K562 (cell line): ENCODE measurements at regions not wholly inside any gene's neighbourhood (a gene's known extent, or its start where the extent isn't known, plus 50 kb on each side); places are given as distances from the start of the nearest gene placed in this dataset.

ENCODE experiments used
- ATAC-seq: fragments of 200-7000 bp; cut with Tn5 transposase; 3 replicates; pipeline ENCODE4 v1.9.1; 2020; ENCODE audit warnings: moderate library complexity
- BruUV-seq: library from RNA; stranded (reverse); fragments of 400-500 nt; replicated peaks from 2 replicates; lab custom pipeline; 2021; lab: Mats Ljungman, UMichigan
- CTCF ChIA-PET: fragments of 300-600 bp; formaldehyde crosslinking; extraction: SDS; loops from one replicate; lab custom pipeline; 2021; ENCODE audit warnings: low intra/inter-chr PET ratio; lab: Yijun Ruan, JAX
- POLR2A ChIA-PET: fragments of 300-600, 350-650 bp; sonication (Branson Sonifier 250); formaldehyde crosslinking; extraction: SDS; loops from one replicate; lab custom pipeline; 2021; ENCODE audit warnings: antibody characterized with exemption, inconsistent platforms; lab: Yijun Ruan, JAX
- DNase-seq, 4 experiments: peaks; one replicate each; pipeline versions ENCODE4 v3.0.0 to v3.0.0-alpha.2; 2011 to 2018; ENCODE audit warnings: low spot score in 3 of 4, mixed read lengths in 3 of 4; ENCODE audit errors: extremely low read depth in 1 of 4
- FAIRE-seq: peaks from 2 replicates; lab custom pipeline; 2011; peaks lifted over from hg19 to GRCh38; lab: Jason Lieb, UNC
- H2AFZ ChIP-seq: 2 replicates; pipeline ENCODE4 v1.6.0; 2011; ENCODE audit warnings: low read depth, low read length, control low read depth, inconsistent platforms
- H3K27ac ChIP-seq: fragments of 200-600 bp; 3 replicates; pipeline ENCODE4 v1.8.0; 2011; ENCODE audit warnings: low read depth, mild to moderate bottlenecking, control low read depth, inconsistent platforms, low read length, moderate library complexity, mixed read lengths; ENCODE audit errors: extremely low read depth
- H3K27me3 ChIP-seq, 2 experiments: fragments of 300-600 bp in 1 of 2; 2 replicates in 1 of 2; 3 replicates in 1 of 2; pipeline versions ENCODE4 v1.6.0 to v1.8.0; 2011; ENCODE audit warnings: inconsistent platforms in 2 of 2, low read length in 2 of 2, mild to moderate bottlenecking in 1 of 2, mixed read lengths in 1 of 2, moderate library complexity in 1 of 2; ENCODE audit not compliant: control insufficient read depth in 2 of 2, insufficient read depth in 2 of 2
- H3K36me3 ChIP-seq: fragments of 300-600 bp; 3 replicates; pipeline ENCODE4 v1.8.0; 2011; ENCODE audit warnings: mild to moderate bottlenecking, low read length, inconsistent platforms; ENCODE audit not compliant: control insufficient read depth, insufficient read depth
- H3K4me1 ChIP-seq, 2 experiments: fragments of 200-600 bp in 1 of 2; replicated peaks in 1 of 2; 2 replicates in 1 of 2; 3 replicates in 1 of 2; pipeline versions ENCODE4 v1.5.1 to v1.8.0; 2011; ENCODE audit warnings: inconsistent platforms in 2 of 2, low read length in 2 of 2, mild to moderate bottlenecking in 1 of 2, mixed read lengths in 1 of 2, moderate library complexity in 1 of 2; ENCODE audit not compliant: control insufficient read depth in 2 of 2, insufficient read depth in 2 of 2
- H3K4me2 ChIP-seq: 2 replicates; pipeline ENCODE4 v1.6.1; 2011; ENCODE audit warnings: low read length, control low read depth, inconsistent platforms, mixed read lengths; ENCODE audit not compliant: insufficient read depth
- H3K4me3 ChIP-seq: fragments of 200-600 bp; sonication (generic), shearing (Covaris generic); 2 replicates; pipeline ENCODE4 v1.5.1; 2016; ENCODE audit warnings: control low read depth, inconsistent platforms
- H3K79me2 ChIP-seq: fragments of 200-600 bp; 3 replicates; pipeline ENCODE4 v1.8.0; 2011; ENCODE audit warnings: low read length, inconsistent platforms; ENCODE audit not compliant: control insufficient read depth, insufficient read depth
- H3K9ac ChIP-seq, 2 experiments: 2 replicates each; pipeline versions ENCODE4 v1.6.0 to v1.6.1; 2011; ENCODE audit warnings: low read depth in 2 of 2, low read length in 2 of 2, control low read depth in 1 of 2, inconsistent platforms in 1 of 2, mild to moderate bottlenecking in 1 of 2, mixed read lengths in 1 of 2; ENCODE audit not compliant: insufficient read depth in 1 of 2
- H3K9me1 ChIP-seq: one replicate; pipeline ENCODE4 v1.6.0; 2011; ENCODE audit warnings: inconsistent platforms, mild to moderate bottlenecking, low read length, moderate library complexity; ENCODE audit not compliant: control insufficient read depth, insufficient read depth
- H3K9me3 ChIP-seq: replicated peaks from 2 replicates; pipeline ENCODE4 v1.5.1; 2011; ENCODE audit warnings: low read depth, low read length, inconsistent platforms; ENCODE audit not compliant: control insufficient read depth, insufficient read depth
- H4K20me1 ChIP-seq: replicated peaks from 2 replicates; pipeline ENCODE4 v1.6.1; 2011; ENCODE audit warnings: low read length, inconsistent platforms, mixed read lengths; ENCODE audit not compliant: control insufficient read depth, insufficient read depth
- CREM ChIP-seq: IDR thresholded peaks from 2 replicates; pipeline ENCODE4 v1.6.1; 2014; ENCODE audit warnings: antibody characterized with exemption, low read depth
- HMGN3 ChIP-seq: IDR thresholded peaks from 2 replicates; pipeline ENCODE4 v1.6.1; 2011; ENCODE audit warnings: borderline replicate concordance, low read depth, mild to moderate bottlenecking, mixed read lengths, low read length; ENCODE audit not compliant: insufficient read length; ENCODE audit errors: extremely low read depth
- MTA1 ChIP-seq: fragments of 450-650 bp; IDR thresholded peaks from 2 replicates; pipeline ENCODE4 v1.6.1; 2017; ENCODE audit warnings: borderline replicate concordance
- ZNF121 ChIP-seq: sonication (generic); formaldehyde crosslinking; conservative IDR thresholded peaks from 2 replicates; pipeline ENCODE4 v1.8.0; 2022; ENCODE audit warnings: missing genetic modification reagents
- WGBS: fragments of 100-300 bp; shearing (Covaris generic); methylation state at CpG from one replicate; pipeline ENCODE4 v1.1.6; 2016; ENCODE audit warnings: low coverage, mixed read lengths; ENCODE audit not compliant: insufficient coverage; ENCODE audit errors: missing lambda C conversion rate; 5-methylcytosine and 5-hydroxymethylcytosine counted together
- in situ Hi-C: fragments of 300-500 bp; cut with MboI; formaldehyde crosslinking; loops from 4 replicates; pipeline ENCODE4 v1.15.0; 2018; ENCODE audit warnings: inconsistent platforms, mixed read lengths
- intact Hi-C: fragments of 100-400 bp; cut with micrococcal nuclease; formaldehyde crosslinking; loops from 2 replicates; pipeline ENCODE4 v1.14.2; 2022

GRCh38 chr10:42932735-42933447 is 144.0 kb upstream of the RET start:
- no TSS peak for BruUV-seq
- in situ Hi-C loops, result no loop called here
- peaks cover 0 to 50% of the 10 kb centered on the region in 2 experiments; a peak in 2 of 5 replicates for H3K27me3 ChIP-seq
- CTCF ChIA-PET, result no interaction called here
- 36% methylated on average over 29 of the region's 45 CpGs for WGBS
- no peak for TF ChIP-seq ZNF121 (CRISPR knock-in tag)
- intact Hi-C loops, result no loop called here
- ATAC-seq (peak; percentile 89), DNase-seq (peak; percentile 28 to 78 (median 64)), FAIRE-seq (no peak)
- H3K79me2 ChIP-seq, result no peaks in the 10 kb centered on the region
- H3K36me3 ChIP-seq, result no peaks in the 10 kb centered on the region
- H3K4me3 ChIP-seq, result no peak overlapping the region
- no peak overlapping the region for H3K9ac ChIP-seq
- no peak overlapping the region for H2AFZ ChIP-seq
- no peak overlapping the region for H3K27ac ChIP-seq
- no peaks in the 10 kb centered on the region; the same call in 1 of the 2 replicates for H4K20me1 ChIP-seq
- H3K9me3 ChIP-seq, result no peaks in the 10 kb centered on the region
- no peak overlapping the region for H3K4me2 ChIP-seq
- POLR2A ChIA-PET, result interaction anchor here (0.6 kb wide), 1 partner anchor 7 kb away, joined by 3 read pairs; no protein-coding TSS in a partner anchor
- H3K9me1 ChIP-seq, result no peaks in the 10 kb centered on the region
- H3K4me1 ChIP-seq, result peaks cover 0 to 14% of the 10 kb centered on the region in 2 experiments; a peak in 1 of 5 replicates

GRCh38 chr10:42933448-42934340 is 143.2 kb upstream of the RET start:
- no peak for ATAC-seq
- Histone ChIP-seq H3K9me1 (no peaks in the 10 kb centered on the region), H3K27me3 (peaks cover 0 to 50% of the 10 kb centered on the region in 2 experiments; a peak in 2 of 5 replicates), H3K79me2 (no peaks in the 10 kb centered on the region), H3K4me1 (peaks cover 0 to 14% of the 10 kb centered on the region in 2 experiments; a peak in 1 of 5 replicates), H2AFZ (no peak overlapping the region), H3K9ac (no peak overlapping the region), H4K20me1 (no peaks in the 10 kb centered on the region; the same call in 1 of the 2 replicates), H3K4me2 (no peak overlapping the region), H3K4me3 (no peak overlapping the region), H3K36me3 (no peaks in the 10 kb centered on the region), H3K27ac (no peak overlapping the region), H3K9me3 (no peaks in the 10 kb centered on the region)
- FAIRE-seq, result no peak
- ChIA-PET CTCF (no interaction called here), POLR2A (interaction anchor here (2.3 kb wide), 1 partner anchor 19 kb away, joined by 8 read pairs; no protein-coding TSS in a partner anchor)
- intact Hi-C loops, result no loop called here
- no TSS peak for BruUV-seq
- 28% methylated on average over 51 of the region's 57 CpGs for WGBS
- DNase-seq, result no peak
- TF ChIP-seq MTA1 (no peak), HMGN3 (peak; percentile 9), CREM (peak; percentile 41; the same call in 1 of the 2 replicates)
- in situ Hi-C loops, result no loop called here
